SIG-M5 treated with dmso at 0.1 percent for 504 hours (cell line): ENCODE measurements at regions not wholly inside any gene's neighbourhood (a gene's known extent, or its start where the extent isn't known, plus 50 kb on each side); places are given as distances from the start of the nearest gene placed in this dataset.
"Not testable (repeated sequence)": the region's sequence is repeated elsewhere in the genome, so short reads cannot be mapped to it uniquely, and the experiment has no call there.

Source experiments
- DNase-seq: peaks from one replicate; lab custom pipeline; 2025; ENCODE audit not compliant: unreplicated experiment; lab: John Stamatoyannopoulos, UW

GRCh38 chr7:67608806-67609205 is 612.2 kb downstream of the TYW1 start:
- no peak for DNase-seq

- DNase-seq, result no peak
Observed at GRCh38 chr7:67610897-67611296, 614.3 kb downstream of the TYW1 start.

- no peak for DNase-seq
Observed at GRCh38 chr7:67614843-67615242, 618.2 kb downstream of the TYW1 start.

GRCh38 chr7:67616517-67616916 is 619.9 kb downstream of the TYW1 start:
- no peak for DNase-seq

- DNase-seq, result no peak
Observed at GRCh38 chr7:67618556-67619162, 622.0 kb downstream of the TYW1 start.

GRCh38 chr7:67619175-67619574 is 622.5 kb downstream of the TYW1 start:
- DNase-seq, result no peak

- DNase-seq, result peak; percentile 7
Observed at GRCh38 chr7:67620216-67620933, 623.7 kb downstream of the TYW1 start.

- no peak for DNase-seq
Observed at GRCh38 chr7:67621704-67622103, 625.1 kb downstream of the TYW1 start.

- peak; percentile 33 for DNase-seq
Observed at GRCh38 chr7:67625257-67625737, 628.7 kb downstream of the TYW1 start.

- no peak for DNase-seq
Observed at GRCh38 chr7:67631476-67631875, 634.8 kb downstream of the TYW1 start.

- no peak for DNase-seq
Observed at GRCh38 chr7:67635271-67635670, 638.6 kb downstream of the TYW1 start.

GRCh38 chr7:67636348-67637022 is 639.9 kb downstream of the TYW1 start:
- no peak for DNase-seq

- DNase-seq, result no peak
Observed at GRCh38 chr7:67637023-67637358, 640.4 kb downstream of the TYW1 start.

GRCh38 chr7:67642542-67642941 is 645.9 kb downstream of the TYW1 start:
- not testable (repeated sequence) for DNase-seq

GRCh38 chr7:67644151-67644550 is 647.5 kb downstream of the TYW1 start:
- no peak for DNase-seq

- no peak for DNase-seq
Observed at GRCh38 chr7:67652937-67653336, 656.3 kb downstream of the TYW1 start.

- DNase-seq, result no peak
Observed at GRCh38 chr7:67653856-67654454, 657.3 kb downstream of the TYW1 start.

- no peak for DNase-seq
Observed at GRCh38 chr7:67654642-67655041, 658.0 kb downstream of the TYW1 start.

GRCh38 chr7:67655168-67655567 is 658.5 kb downstream of the TYW1 start:
- no peak for DNase-seq

- no peak for DNase-seq
Observed at GRCh38 chr7:67659091-67659490, 662.5 kb downstream of the TYW1 start.

- no peak for DNase-seq
Observed at GRCh38 chr7:67662804-67663203, 666.2 kb downstream of the TYW1 start.

GRCh38 chr7:67663644-67664043 is 667.0 kb downstream of the TYW1 start:
- DNase-seq, result no peak
